OCI-LY3 (cell line): ENCODE measurements at regions not wholly inside any gene's neighbourhood (a gene's known extent, or its start where the extent isn't known, plus 50 kb on each side); places are given as distances from the start of the nearest gene placed in this dataset.

Experiments used
- H2AFZ ChIP-seq: fragments of 200-600, 300-600 bp; shearing (Covaris generic); 2 replicates; pipeline ENCODE4 v1.6.0; 2014; ENCODE audit warnings: antibody characterized with exemption, low read depth, low read length
- H3K27ac ChIP-seq: fragments of 200-600, 300-600 bp; sonication (generic); 2 replicates; pipeline ENCODE4 v1.5.1; 2014; ENCODE audit warnings: mild to moderate bottlenecking, low read length, moderate library complexity, mixed read lengths
- H3K27me3 ChIP-seq: fragments of 200-600, 300-600 bp; sonication (generic); 2 replicates; pipeline ENCODE4 v1.6.1; 2014; ENCODE audit warnings: low read depth, low read length, mixed read lengths
- H3K36me3 ChIP-seq: fragments of 200-600, 300-600 bp; sonication (generic); replicated peaks from 2 replicates; pipeline ENCODE3; 2014; ENCODE audit warnings: low read depth, low read length, mixed read lengths
- H3K4me1 ChIP-seq: fragments of 300-600, 200-600 bp; sonication (generic); 2 replicates; pipeline ENCODE4 v1.6.1; 2014; ENCODE audit warnings: low read length, mixed read lengths
- H3K4me2 ChIP-seq: fragments of 200-600, 300-600 bp; sonication (generic); 2 replicates; pipeline ENCODE4 v1.6.1; 2014; ENCODE audit warnings: low read length, mixed read lengths
- H3K4me3 ChIP-seq: fragments of 300-600, 200-600 bp; sonication (generic); 2 replicates; pipeline ENCODE4 v1.5.1; 2014; ENCODE audit warnings: antibody characterized with exemption, mild to moderate bottlenecking, low read length, moderate library complexity
- H3K79me2 ChIP-seq: fragments of 300-600, 200-600 bp; shearing (Covaris generic); 2 replicates; pipeline ENCODE4 v1.6.1; 2014; ENCODE audit warnings: mild to moderate bottlenecking, low read length, mixed read lengths
- H3K9ac ChIP-seq: fragments of 300-600, 200-600 bp; shearing (Covaris generic); 2 replicates; pipeline ENCODE4 v1.6.0; 2014; ENCODE audit warnings: mild to moderate bottlenecking, low read length, moderate library complexity
- H3K9me3 ChIP-seq: fragments of 200-600, 300-600 bp; shearing (Covaris generic); 2 replicates; pipeline ENCODE4 v1.6.1; 2014; ENCODE audit warnings: low read length, mixed read lengths; ENCODE audit not compliant: insufficient read depth
- H4K20me1 ChIP-seq: fragments of 200-600, 300-600 bp; sonication (generic); 2 replicates; pipeline ENCODE4 v1.6.1; 2016; ENCODE audit warnings: low read length, mixed read lengths; ENCODE audit not compliant: insufficient read depth
- CTCF ChIP-seq: fragments of 200-600, 300-600 bp; sonication (generic); IDR thresholded peaks from 2 replicates; pipeline ENCODE4 v1.5.1; 2014; ENCODE audit warnings: antibody characterized with exemption, low read length, low read depth
- EZH2phosphoT487 ChIP-seq: fragments of 200-600 bp; shearing (Covaris generic); IDR thresholded peaks from 2 replicates; pipeline ENCODE4 v1.6.1; 2018; ENCODE audit warnings: antibody characterized with exemption, mixed run types, low read depth

GRCh38 chr12:73053893-73054292 is 781.7 kb downstream of the TRHDE start:
- Histone ChIP-seq H3K27me3 (no peaks in the 10 kb centered on the region), H3K4me1 (no peaks in the 10 kb centered on the region), H2AFZ (no peak overlapping the region), H3K9ac (no peak overlapping the region), H3K79me2 (no peaks in the 10 kb centered on the region), H3K9me3 (no peaks in the 10 kb centered on the region), H3K36me3 (no peaks in the 10 kb centered on the region), H4K20me1 (no peaks in the 10 kb centered on the region), H3K4me3 (no peak overlapping the region), H3K27ac (no peak overlapping the region), H3K4me2 (no peak overlapping the region)
- no peak for TF ChIP-seq EZH2phosphoT487
- no peak for TF ChIP-seq CTCF

GRCh38 chr12:73057428-73057827 is 785.3 kb downstream of the TRHDE start:
- H3K9me3 ChIP-seq, result no peaks in the 10 kb centered on the region
- H2AFZ ChIP-seq, result no peak overlapping the region
- H4K20me1 ChIP-seq, result no peaks in the 10 kb centered on the region
- H3K27me3 ChIP-seq, result no peaks in the 10 kb centered on the region
- H3K79me2 ChIP-seq, result no peaks in the 10 kb centered on the region
- H3K27ac ChIP-seq, result no peak overlapping the region
- H3K36me3 ChIP-seq, result no peaks in the 10 kb centered on the region
- H3K4me3 ChIP-seq, result no peak overlapping the region
- H3K9ac ChIP-seq, result no peak overlapping the region
- no peaks in the 10 kb centered on the region for H3K4me1 ChIP-seq
- H3K4me2 ChIP-seq, result no peak overlapping the region
- no peak for TF ChIP-seq EZH2phosphoT487
- TF ChIP-seq CTCF, result no peak

- Histone ChIP-seq H3K4me1 (no peaks in the 10 kb centered on the region), H3K27me3 (no peaks in the 10 kb centered on the region), H3K27ac (no peak overlapping the region), H4K20me1 (no peaks in the 10 kb centered on the region), H3K4me3 (no peak overlapping the region), H3K36me3 (no peaks in the 10 kb centered on the region), H3K4me2 (no peak overlapping the region), H3K79me2 (no peaks in the 10 kb centered on the region), H3K9ac (no peak overlapping the region), H2AFZ (no peak overlapping the region), H3K9me3 (no peaks in the 10 kb centered on the region)
- TF ChIP-seq CTCF, result no peak
- no peak for TF ChIP-seq EZH2phosphoT487
Measured at GRCh38 chr12:73065913-73066312, 793.7 kb downstream of the TRHDE start.

GRCh38 chr12:73067616-73068015 is 795.4 kb downstream of the TRHDE start:
- Histone ChIP-seq H3K4me3 (no peak overlapping the region), H3K27me3 (no peaks in the 10 kb centered on the region), H3K4me2 (no peak overlapping the region), H3K27ac (no peak overlapping the region), H3K4me1 (no peaks in the 10 kb centered on the region), H3K9ac (no peak overlapping the region), H2AFZ (no peak overlapping the region), H3K79me2 (no peaks in the 10 kb centered on the region), H4K20me1 (no peaks in the 10 kb centered on the region), H3K36me3 (no peaks in the 10 kb centered on the region), H3K9me3 (no peaks in the 10 kb centered on the region)
- TF ChIP-seq EZH2phosphoT487, result no peak
- TF ChIP-seq CTCF, result no peak
